Keratinocyte (primary cell): ENCODE measurements at regions not wholly inside any gene's neighbourhood (a gene's known extent, or its start where the extent isn't known, plus 50 kb on each side); places are given as distances from the start of the nearest gene placed in this dataset.

ENCODE experiments used
- DNase-seq: peaks from one replicate; pipeline ENCODE4 v3.0.0-alpha.2; 2011; ENCODE audit warnings: low read depth, missing footprints, low spot score
- FAIRE-seq: peaks from 2 replicates; lab custom pipeline; 2011; peaks lifted over from hg19 to GRCh38; lab: Jason Lieb, UNC
- H2AFZ ChIP-seq: 2 replicates; pipeline ENCODE4 v1.6.0; 2012; ENCODE audit warnings: low read length, control low read depth, inconsistent platforms; ENCODE audit not compliant: control insufficient read depth
- H3K27ac ChIP-seq: 2 replicates; pipeline ENCODE4 v1.5.1; 2011; ENCODE audit warnings: low read length; ENCODE audit not compliant: control insufficient read depth, insufficient read depth
- H3K27me3 ChIP-seq: 3 replicates; pipeline ENCODE4 v1.6.0; 2011; ENCODE audit warnings: low read length; ENCODE audit not compliant: control insufficient read depth, insufficient read depth; ENCODE audit errors: extremely low read depth
- H3K36me3 ChIP-seq, 2 experiments: 2 replicates in 1 of 2; 3 replicates in 1 of 2; pipeline ENCODE4 v1.5.1; 2011; ENCODE audit warnings: low read length in 2 of 2, mild to moderate bottlenecking in 1 of 2; ENCODE audit not compliant: control insufficient read depth in 2 of 2, insufficient read depth in 2 of 2; ENCODE audit errors: extremely low read depth in 1 of 2
- H3K4me1 ChIP-seq: 3 replicates; pipeline ENCODE4 v1.5.1; 2011; ENCODE audit warnings: low read length; ENCODE audit not compliant: control insufficient read depth, insufficient read depth; ENCODE audit errors: extremely low read depth
- H3K4me2 ChIP-seq: 3 replicates; pipeline ENCODE4 v1.6.0; 2011; ENCODE audit warnings: low read depth, low read length; ENCODE audit not compliant: control insufficient read depth, insufficient read depth; ENCODE audit errors: extremely low read depth
- H3K4me3 ChIP-seq, 3 experiments: fragments of 200-600 bp in 1 of 3; sonication (generic) in 1 of 3; 2 replicates in 2 of 3; 3 replicates in 1 of 3; pipeline ENCODE4 v1.5.1; 2011 to 2016; ENCODE audit warnings: low read length in 3 of 3, mild to moderate bottlenecking in 3 of 3, control low read depth in 2 of 3, inconsistent platforms in 1 of 3, low read depth in 1 of 3, mixed read lengths in 1 of 3, mixed run types in 1 of 3, moderate library complexity in 1 of 3; ENCODE audit not compliant: control insufficient read depth in 2 of 3, insufficient read depth in 2 of 3; ENCODE audit errors: extremely low read depth in 1 of 3
- H3K79me2 ChIP-seq: 2 replicates; pipeline ENCODE4 v1.6.0; 2012; ENCODE audit warnings: low read length; ENCODE audit not compliant: control insufficient read depth, insufficient read depth
- H3K9ac ChIP-seq: 3 replicates; pipeline ENCODE4 v1.6.0; 2011; ENCODE audit warnings: low read length; ENCODE audit not compliant: control insufficient read depth, insufficient read depth; ENCODE audit errors: extremely low read depth
- H3K9me1 ChIP-seq: 3 replicates; pipeline ENCODE4 v1.6.0; 2011; ENCODE audit warnings: low read length; ENCODE audit not compliant: control insufficient read depth, insufficient read depth; ENCODE audit errors: extremely low read depth
- H3K9me3 ChIP-seq: 2 replicates; pipeline ENCODE4 v1.5.1; 2012; ENCODE audit warnings: low read depth, low read length; ENCODE audit not compliant: control insufficient read depth
- H4K20me1 ChIP-seq: 3 replicates; pipeline ENCODE4 v1.6.0; 2011; ENCODE audit warnings: low read length; ENCODE audit not compliant: control insufficient read depth, insufficient read depth; ENCODE audit errors: extremely low read depth
- EZH2 ChIP-seq: IDR thresholded peaks from one replicate; pipeline ENCODE4 v1.6.1; 2012; ENCODE audit warnings: inconsistent platforms, mild to moderate bottlenecking, low read length, moderate library complexity
- dilution Hi-C: fragments of 300-500 bp; cut with MboI; formaldehyde crosslinking; loops from one replicate; pipeline ENCODE4 v1.7.0; 2020; ENCODE audit warnings: low sequenced_read_pairs; ENCODE audit not compliant: extremely low pct_ligation_motif_present
- TF ChIP-seq, protein P1 (sequence below), 3 experiments: IDR thresholded peaks in 1 of 3; conservative IDR thresholded peaks in 1 of 3; optimal IDR thresholded peaks in 1 of 3; 2 replicates in 2 of 3; 3 replicates in 1 of 3; pipeline versions ENCODE3 to v1.5.1; 2011; ENCODE audit warnings: low read length in 3 of 3, mild to moderate bottlenecking in 3 of 3, moderate library complexity in 2 of 3, control low read depth in 1 of 3, inconsistent platforms in 1 of 3; ENCODE audit not compliant: insufficient read depth in 2 of 3; ENCODE audit errors: extremely low read depth in 1 of 3

DNA sequence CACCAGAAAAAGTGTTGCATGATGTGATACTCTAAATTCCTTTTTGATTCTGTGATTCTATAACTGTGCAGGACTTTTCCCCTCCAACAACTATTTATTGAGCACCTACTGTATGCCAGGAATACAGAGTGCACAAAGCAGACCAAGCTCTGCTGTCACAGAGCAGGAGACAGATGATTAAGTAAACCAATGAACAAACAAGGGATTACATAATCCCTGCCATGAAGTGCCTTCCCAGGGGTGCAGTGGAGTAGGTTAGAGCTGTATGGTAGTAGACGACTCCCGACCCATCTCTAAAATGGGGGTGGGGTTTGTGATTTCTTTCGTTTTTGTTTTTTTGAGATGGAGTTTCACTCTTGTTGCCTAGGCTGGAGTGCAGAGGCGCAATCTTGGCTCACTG, 213.9 kb downstream of the TBX5 start:
- no peak overlapping the region for H3K27ac ChIP-seq
- no peak for TF ChIP-seq EZH2
- H4K20me1 ChIP-seq = no peaks in the 10 kb centered on the region
- H3K9ac ChIP-seq = no peak overlapping the region
- H2AFZ ChIP-seq = no peak overlapping the region
- H3K79me2 ChIP-seq = no peaks in the 10 kb centered on the region
- H3K27me3 ChIP-seq = no peaks in the 10 kb centered on the region
- H3K4me1 ChIP-seq = no peaks in the 10 kb centered on the region
- no peak for FAIRE-seq
- H3K9me3 ChIP-seq = no peaks in the 10 kb centered on the region
- dilution Hi-C loops = no loop called here
- H3K36me3 ChIP-seq = no peaks in the 10 kb centered on the region
- DNase-seq = no peak
- H3K4me3 ChIP-seq = no peak overlapping the region
- H3K4me2 ChIP-seq = no peak overlapping the region
- H3K9me1 ChIP-seq = no peaks in the 10 kb centered on the region

DNA sequence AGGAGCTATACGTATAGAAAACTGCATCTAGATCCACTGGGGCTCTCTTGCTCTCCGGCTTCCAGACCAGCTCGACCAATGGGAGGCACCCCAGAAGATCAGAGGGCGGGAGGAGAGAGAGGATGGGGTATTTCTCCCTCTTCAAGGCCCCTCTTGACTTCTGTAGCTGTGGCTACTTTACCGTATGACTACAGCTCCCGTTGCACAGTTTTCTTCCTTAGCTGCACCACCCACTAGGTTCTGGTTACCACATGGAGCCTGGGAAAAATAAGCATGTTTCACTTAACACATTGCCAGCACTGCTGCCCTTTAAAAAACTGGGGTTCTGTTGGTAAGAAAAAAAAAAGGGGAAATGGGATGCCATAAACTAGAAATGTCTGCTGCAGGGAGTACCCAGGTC, 214.4 kb downstream of the TBX5 start:
- Histone ChIP-seq H3K36me3 (no peaks in the 10 kb centered on the region), H2AFZ (no peak overlapping the region), H3K4me1 (no peaks in the 10 kb centered on the region), H3K9me1 (no peaks in the 10 kb centered on the region), H3K79me2 (no peaks in the 10 kb centered on the region), H3K9me3 (no peaks in the 10 kb centered on the region), H3K9ac (no peak overlapping the region), H3K27ac (no peak overlapping the region), H3K27me3 (no peaks in the 10 kb centered on the region), H3K4me2 (no peak overlapping the region), H3K4me3 (no peak overlapping the region), H4K20me1 (no peaks in the 10 kb centered on the region)
- DNase-seq (no peak), FAIRE-seq (no peak)
- dilution Hi-C loops = no loop called here
- TF ChIP-seq, protein P1, sequence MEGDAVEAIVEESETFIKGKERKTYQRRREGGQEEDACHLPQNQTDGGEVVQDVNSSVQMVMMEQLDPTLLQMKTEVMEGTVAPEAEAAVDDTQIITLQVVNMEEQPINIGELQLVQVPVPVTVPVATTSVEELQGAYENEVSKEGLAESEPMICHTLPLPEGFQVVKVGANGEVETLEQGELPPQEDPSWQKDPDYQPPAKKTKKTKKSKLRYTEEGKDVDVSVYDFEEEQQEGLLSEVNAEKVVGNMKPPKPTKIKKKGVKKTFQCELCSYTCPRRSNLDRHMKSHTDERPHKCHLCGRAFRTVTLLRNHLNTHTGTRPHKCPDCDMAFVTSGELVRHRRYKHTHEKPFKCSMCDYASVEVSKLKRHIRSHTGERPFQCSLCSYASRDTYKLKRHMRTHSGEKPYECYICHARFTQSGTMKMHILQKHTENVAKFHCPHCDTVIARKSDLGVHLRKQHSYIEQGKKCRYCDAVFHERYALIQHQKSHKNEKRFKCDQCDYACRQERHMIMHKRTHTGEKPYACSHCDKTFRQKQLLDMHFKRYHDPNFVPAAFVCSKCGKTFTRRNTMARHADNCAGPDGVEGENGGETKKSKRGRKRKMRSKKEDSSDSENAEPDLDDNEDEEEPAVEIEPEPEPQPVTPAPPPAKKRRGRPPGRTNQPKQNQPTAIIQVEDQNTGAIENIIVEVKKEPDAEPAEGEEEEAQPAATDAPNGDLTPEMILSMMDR (optimal IDR thresholded peaks at IDR 0.05 in 1 of 3, IDR thresholded peaks at IDR 0.05 in 1 of 3, conservative IDR thresholded peaks at IDR 0.05 in 1 of 3; ENCODE audit: extremely low read depth in 1 of 3, insufficient read depth in 2 of 3, low read length in 3 of 3) = no peak
- TF ChIP-seq EZH2 = no peak

- TF ChIP-seq, protein P1 (optimal IDR thresholded peaks at IDR 0.05 in 1 of 3, IDR thresholded peaks at IDR 0.05 in 1 of 3, conservative IDR thresholded peaks at IDR 0.05 in 1 of 3; ENCODE audit: extremely low read depth in 1 of 3, insufficient read depth in 2 of 3, low read length in 3 of 3) = no peak
- no peak for TF ChIP-seq EZH2
- Histone ChIP-seq H3K27me3 (no peaks in the 10 kb centered on the region), H2AFZ (no peak overlapping the region), H3K4me1 (no peaks in the 10 kb centered on the region), H3K9ac (no peak overlapping the region), H3K27ac (no peak overlapping the region), H3K36me3 (no peaks in the 10 kb centered on the region), H3K4me2 (no peak overlapping the region), H3K9me3 (no peaks in the 10 kb centered on the region), H3K4me3 (no peak overlapping the region), H3K79me2 (no peaks in the 10 kb centered on the region), H3K9me1 (no peaks in the 10 kb centered on the region), H4K20me1 (no peaks in the 10 kb centered on the region)
- no peak for DNase-seq
- dilution Hi-C loops = no loop called here
- FAIRE-seq = no peak
These were observed 215.0 kb downstream of the TBX5 start for GRCh38 chr12:114190971-114191370.
